GM21619 (cell line): ENCODE measurements at regions not wholly inside any gene's neighbourhood (a gene's known extent, or its start where the extent isn't known, plus 50 kb on each side); places are given as distances from the start of the nearest gene placed in this dataset.

Source experiments
- ATAC-seq: cut with Tn5 transposase; IDR thresholded peaks from one replicate; pipeline ENCODE4 v1.9.1; 2021; ENCODE audit not compliant: unreplicated experiment

- ATAC-seq, result no peak
Measured at GRCh38 chr1:217004776-217005436, 281.7 kb upstream of the ESRRG start.

- ATAC-seq, result no peak
Measured at GRCh38 chr1:217003355-217003754, 280.1 kb upstream of the ESRRG start.

GRCh38 chr1:216997831-216998230 is 274.6 kb upstream of the ESRRG start:
- ATAC-seq, result no peak

- ATAC-seq, result no peak
Measured at GRCh38 chr1:216997069-216997468, 273.8 kb upstream of the ESRRG start.

GRCh38 chr1:216984536-216984935 is 261.3 kb upstream of the ESRRG start:
- ATAC-seq, result no peak

GRCh38 chr1:216983823-216984222 is 260.6 kb upstream of the ESRRG start:
- no peak for ATAC-seq

GRCh38 chr1:216961516-216961915 is 238.3 kb upstream of the ESRRG start:
- no peak for ATAC-seq

- no peak for ATAC-seq
Measured at GRCh38 chr1:216960716-216961115, 237.5 kb upstream of the ESRRG start.

GRCh38 chr1:216958569-216958968 is 235.3 kb upstream of the ESRRG start:
- ATAC-seq, result no peak

- no peak for ATAC-seq
Measured at GRCh38 chr1:216953495-216953894, 230.3 kb upstream of the ESRRG start.

- ATAC-seq, result no peak
Measured at GRCh38 chr1:216952864-216953263, 229.6 kb upstream of the ESRRG start.

- ATAC-seq, result no peak
Measured at GRCh38 chr1:216945538-216946080, 222.4 kb upstream of the ESRRG start.

- no peak for ATAC-seq
Measured at GRCh38 chr1:216944864-216945510, 221.8 kb upstream of the ESRRG start.

GRCh38 chr1:216937491-216937890 is 214.3 kb upstream of the ESRRG start:
- no peak for ATAC-seq

GRCh38 chr1:216936779-216937178 is 213.6 kb upstream of the ESRRG start:
- no peak for ATAC-seq

- no peak for ATAC-seq
Measured at GRCh38 chr1:216935901-216936300, 212.7 kb upstream of the ESRRG start.

GRCh38 chr1:216932424-216932823 is 209.2 kb upstream of the ESRRG start:
- no peak for ATAC-seq

GRCh38 chr1:216929870-216930582 is 206.8 kb upstream of the ESRRG start:
- no peak for ATAC-seq

GRCh38 chr1:216927633-216928032 is 204.4 kb upstream of the ESRRG start:
- no peak for ATAC-seq

GRCh38 chr1:216926720-216927510 is 203.7 kb upstream of the ESRRG start:
- ATAC-seq, result no peak

- ATAC-seq, result no peak
Measured at GRCh38 chr1:216925962-216926625, 202.9 kb upstream of the ESRRG start.
